DND-41 (cell line): ENCODE measurements at regions not wholly inside any gene's neighbourhood (a gene's known extent, or its start where the extent isn't known, plus 50 kb on each side); places are given as distances from the start of the nearest gene placed in this dataset.

Experiments
- ATAC-seq: fragments of 200-7000 bp; cut with Tn5 transposase; 3 replicates; pipeline ENCODE4 v1.9.1; 2021; ENCODE audit warnings: low read depth; ENCODE audit not compliant: insufficient read depth
- DNase-seq: peaks from one replicate; pipeline ENCODE4 v3.0.0-alpha.2; 2020
- H2AFZ ChIP-seq: 2 replicates; pipeline ENCODE4 v1.6.0; 2012; ENCODE audit warnings: low read depth, low read length
- H3K27ac ChIP-seq: 2 replicates; pipeline ENCODE4 v1.5.1; 2012; ENCODE audit warnings: low read length, inconsistent platforms
- H3K27me3 ChIP-seq: fragments of 200-600 bp; sonication (generic); 2 replicates; pipeline ENCODE4 v1.6.0; 2012; ENCODE audit warnings: low read length, mild to moderate bottlenecking, inconsistent platforms; ENCODE audit not compliant: insufficient read depth, poor library complexity
- H3K36me3 ChIP-seq: 2 replicates; pipeline ENCODE4 v1.5.1; 2012; ENCODE audit warnings: low read length, inconsistent platforms; ENCODE audit not compliant: insufficient read depth
- H3K4me1 ChIP-seq: 2 replicates; pipeline ENCODE4 v1.5.1; 2012; ENCODE audit warnings: mild to moderate bottlenecking, low read length; ENCODE audit not compliant: insufficient read depth
- H3K4me2 ChIP-seq: 2 replicates; pipeline ENCODE4 v1.6.0; 2012; ENCODE audit warnings: mild to moderate bottlenecking, moderate library complexity, low read length, inconsistent platforms; ENCODE audit not compliant: insufficient read depth
- H3K4me3 ChIP-seq, 2 experiments: fragments of 200-600 bp in 1 of 2; shearing (Covaris generic) in 1 of 2; 2 replicates each; pipeline ENCODE4 v1.5.1; 2012 to 2016; ENCODE audit warnings: inconsistent platforms in 2 of 2, low read length in 2 of 2, mild to moderate bottlenecking in 2 of 2, low read depth in 1 of 2, moderate library complexity in 1 of 2
- H3K79me2 ChIP-seq: 2 replicates; pipeline ENCODE4 v1.6.0; 2012; ENCODE audit warnings: low read length, inconsistent platforms; ENCODE audit not compliant: insufficient read depth
- H3K9ac ChIP-seq: 2 replicates; pipeline ENCODE4 v1.6.0; 2012; ENCODE audit warnings: low read depth, mild to moderate bottlenecking, inconsistent platforms, low read length, moderate library complexity
- H3K9me3 ChIP-seq: 2 replicates; pipeline ENCODE4 v1.5.1; 2012; ENCODE audit warnings: low read length, moderate library complexity, mild to moderate bottlenecking, inconsistent platforms; ENCODE audit not compliant: insufficient read depth, severe bottlenecking
- H4K20me1 ChIP-seq: 2 replicates; pipeline ENCODE4 v1.6.0; 2012; ENCODE audit warnings: low read length; ENCODE audit not compliant: insufficient read depth
- CTCF ChIP-seq: IDR thresholded peaks from 2 replicates; pipeline ENCODE4 v1.5.1; 2012; ENCODE audit warnings: borderline replicate concordance, low read length, moderate library complexity, mild to moderate bottlenecking; ENCODE audit not compliant: poor library complexity, severe bottlenecking; ENCODE audit errors: extremely low read depth
- EZH2 ChIP-seq: IDR thresholded peaks from 3 replicates; pipeline ENCODE4 v1.6.1; 2012; ENCODE audit warnings: borderline replicate concordance, low read depth, mild to moderate bottlenecking, moderate library complexity, low read length, inconsistent platforms; ENCODE audit not compliant: severe bottlenecking

GRCh38 chr2:106642679-106643078, 155.5 kb downstream of the CD8B2 start:
- Histone ChIP-seq H3K9me3 (no peaks in the 10 kb centered on the region), H3K9ac (no peak overlapping the region), H3K27ac (no peak overlapping the region), H4K20me1 (no peaks in the 10 kb centered on the region), H3K27me3 (peaks cover 16% of the 10 kb centered on the region), H3K4me2 (no peak overlapping the region), H3K79me2 (no peaks in the 10 kb centered on the region), H3K4me1 (no peaks in the 10 kb centered on the region), H3K4me3 (no peak overlapping the region), H3K36me3 (no peaks in the 10 kb centered on the region), H2AFZ (no peak overlapping the region)
- ATAC-seq (no peak), DNase-seq (no peak)
- TF ChIP-seq EZH2 (no peak), CTCF (no peak)

- no peak overlapping the region for H3K9ac ChIP-seq
- DNase-seq (no peak), ATAC-seq (no peak)
- H3K9me3 ChIP-seq, result no peaks in the 10 kb centered on the region
- no peaks in the 10 kb centered on the region for H3K79me2 ChIP-seq
- TF ChIP-seq EZH2 (no peak), CTCF (no peak)
- H2AFZ ChIP-seq, result no peak overlapping the region
- no peak overlapping the region for H3K4me2 ChIP-seq
- peaks cover 16% of the 10 kb centered on the region for H3K27me3 ChIP-seq
- no peaks in the 10 kb centered on the region for H3K36me3 ChIP-seq
- no peaks in the 10 kb centered on the region for H4K20me1 ChIP-seq
- H3K27ac ChIP-seq, result no peak overlapping the region
- no peak overlapping the region for H3K4me3 ChIP-seq
- no peaks in the 10 kb centered on the region for H3K4me1 ChIP-seq
Measured at GRCh38 chr2:106644623-106645022, 157.5 kb downstream of the CD8B2 start.

GRCh38 chr2:106646605-106647004, 159.4 kb downstream of the CD8B2 start:
- no peak overlapping the region for H3K4me3 ChIP-seq
- H4K20me1 ChIP-seq, result no peaks in the 10 kb centered on the region
- H3K4me1 ChIP-seq, result no peaks in the 10 kb centered on the region

More at GRCh38 chr2:106646605-106647004, 159.4 kb downstream of the CD8B2 start:
- no peaks in the 10 kb centered on the region for H3K9me3 ChIP-seq
- TF ChIP-seq CTCF (no peak), EZH2 (no peak)
- DNase-seq, result no peak
- H3K4me2 ChIP-seq, result no peak overlapping the region
- no peak for ATAC-seq
- H3K79me2 ChIP-seq, result no peaks in the 10 kb centered on the region
- no peak overlapping the region for H2AFZ ChIP-seq
- peaks cover 16% of the 10 kb centered on the region for H3K27me3 ChIP-seq
- H3K9ac ChIP-seq, result no peak overlapping the region
- no peaks in the 10 kb centered on the region for H3K36me3 ChIP-seq
- H3K27ac ChIP-seq, result no peak overlapping the region
